ENCODE measurements at regions not wholly inside any gene's neighbourhood (a gene's known extent, or its start where the extent isn't known, plus 50 kb on each side); places are given as distances from the start of the nearest gene placed in this dataset.

DNA sequence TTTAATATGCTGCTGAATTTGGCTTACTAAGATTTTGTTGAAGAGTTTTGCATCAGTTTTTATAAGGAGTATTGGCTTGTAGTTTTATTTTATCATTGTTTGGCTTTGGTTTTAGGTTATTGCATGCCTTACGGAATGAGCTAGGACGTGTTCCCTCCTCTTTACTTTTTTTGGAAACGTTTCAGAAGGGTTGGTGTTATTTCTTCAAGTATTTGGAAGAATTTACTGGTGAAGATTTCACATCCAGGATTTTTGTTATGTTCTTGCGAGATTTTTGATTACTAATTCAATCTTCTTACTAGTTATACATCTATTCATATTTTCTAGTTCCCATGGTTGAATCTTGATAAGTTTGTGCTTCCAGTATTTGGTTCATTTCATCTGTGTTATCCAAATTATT lies 823.2 kb downstream of the SLC6A15 start:
- TF ChIP-seq CTCF (IDR thresholded peaks at IDR 0.05), result no peak
- ATAC-seq (ENCODE audit: low FRiP score), result no peak
- no peak for DNase-seq (ENCODE audit: low spot score)

- DNase-seq (ENCODE audit: low spot score) (no peak), ATAC-seq (ENCODE audit: low FRiP score) (no peak)
- TF ChIP-seq CTCF (IDR thresholded peaks at IDR 0.05), result no peak
These were observed 827.6 kb downstream of the SLC6A15 start for GRCh38 chr12:84085046-84085445.

- no peak for DNase-seq (ENCODE audit: low spot score)
These were observed 833.0 kb downstream of the SLC6A15 start for GRCh38 chr12:84079626-84080025.

GRCh38 chr12:84077679-84078078 lies 834.9 kb downstream of the SLC6A15 start:
- no peak for ATAC-seq (ENCODE audit: low FRiP score)
- TF ChIP-seq CTCF (IDR thresholded peaks at IDR 0.05), result no peak
- no peak for DNase-seq (ENCODE audit: low spot score)

More at GRCh38 chr12:84079626-84080025, 833.0 kb downstream of the SLC6A15 start:
- ATAC-seq (ENCODE audit: low FRiP score), result no peak
- no peak for TF ChIP-seq CTCF (IDR thresholded peaks at IDR 0.05)

DNA sequence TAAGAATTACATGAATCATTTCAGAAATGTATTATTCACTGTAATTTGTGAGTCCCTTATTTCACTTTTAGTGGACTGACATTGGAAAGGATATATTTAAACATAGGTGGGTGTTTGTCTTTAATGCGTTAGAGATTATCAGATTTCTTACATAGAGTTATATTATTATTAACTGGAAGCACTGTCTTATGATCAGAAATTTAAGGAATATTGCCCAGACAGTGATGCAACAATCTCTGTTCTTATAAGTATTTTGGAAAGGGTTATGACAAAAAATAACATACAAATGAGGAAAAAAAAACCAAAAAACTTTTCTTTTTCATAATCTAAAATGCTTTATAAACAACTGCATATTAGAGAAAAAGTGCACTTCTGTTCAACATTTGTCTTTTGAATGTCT lies 836.6 kb downstream of the SLC6A15 start:
- no peak for DNase-seq (ENCODE audit: low spot score)
- no peak for ATAC-seq (ENCODE audit: low FRiP score)
- no peak for TF ChIP-seq CTCF (IDR thresholded peaks at IDR 0.05)

GRCh38 chr12:84073401-84073800 lies 839.2 kb downstream of the SLC6A15 start:
- TF ChIP-seq CTCF (IDR thresholded peaks at IDR 0.05), result no peak
- no peak for ATAC-seq (ENCODE audit: low FRiP score)
- no peak for DNase-seq (ENCODE audit: low spot score)

DNA sequence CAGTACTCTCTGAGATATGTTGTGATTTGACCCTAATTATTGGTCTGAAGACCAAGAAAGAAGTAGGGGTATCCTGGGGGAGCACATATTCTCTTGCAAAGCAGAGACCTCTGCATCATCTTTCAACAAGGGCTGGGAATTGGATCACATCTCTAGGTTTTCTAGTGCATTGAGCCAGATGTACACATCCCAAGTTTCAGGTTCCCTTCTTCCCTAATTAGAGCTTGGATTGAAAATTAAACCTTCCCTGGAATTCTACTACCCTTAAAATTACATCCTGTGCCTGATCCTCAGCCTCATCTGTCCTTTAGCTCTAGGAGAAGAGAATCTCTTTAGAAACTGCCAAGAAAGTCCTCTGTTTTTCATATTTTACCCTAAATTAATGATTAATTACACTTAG lies 839.6 kb downstream of the SLC6A15 start:
- no peak for ATAC-seq (ENCODE audit: low FRiP score)
- DNase-seq (ENCODE audit: low spot score), result no peak
- no peak for TF ChIP-seq CTCF (IDR thresholded peaks at IDR 0.05)
